HUES48 (cell line): ENCODE measurements at regions not wholly inside any gene's neighbourhood (a gene's known extent, or its start where the extent isn't known, plus 50 kb on each side); places are given as distances from the start of the nearest gene placed in this dataset.

Experiments
- H3K27ac ChIP-seq: one replicate; pipeline ENCODE4 v1.7.0; 2013; ENCODE audit warnings: low read depth, low read length, inconsistent platforms
- H3K27me3 ChIP-seq: 2 replicates; pipeline ENCODE4 v1.6.1; 2013; ENCODE audit warnings: mild to moderate bottlenecking, low read length; ENCODE audit not compliant: control insufficient read depth, insufficient read depth
- H3K36me3 ChIP-seq: 2 replicates; pipeline ENCODE4 v1.6.1; 2013; ENCODE audit warnings: low read length; ENCODE audit not compliant: control insufficient read depth, insufficient read depth
- H3K4me1 ChIP-seq: 2 replicates; pipeline ENCODE4 v1.6.1; 2013; ENCODE audit warnings: mild to moderate bottlenecking, low read length; ENCODE audit not compliant: control insufficient read depth, insufficient read depth
- H3K4me3 ChIP-seq: 2 replicates; pipeline ENCODE4 v1.5.1; 2013; ENCODE audit warnings: mild to moderate bottlenecking, low read depth, low read length
- H3K9ac ChIP-seq: 2 replicates; pipeline ENCODE4 v1.6.1; 2013; ENCODE audit warnings: mild to moderate bottlenecking, low read depth, low read length, moderate library complexity
- H3K9me3 ChIP-seq: 2 replicates; pipeline ENCODE4 v1.6.1; 2013; ENCODE audit warnings: low read length; ENCODE audit not compliant: control insufficient read depth, insufficient read depth

- no peak overlapping the region for H3K27ac ChIP-seq
- H3K9ac ChIP-seq, result no peak overlapping the region
- no peak overlapping the region for H3K4me3 ChIP-seq
- H3K36me3 ChIP-seq, result no peaks in the 10 kb centered on the region
- H3K27me3 ChIP-seq, result no peaks in the 10 kb centered on the region
- no peaks in the 10 kb centered on the region for H3K4me1 ChIP-seq
- peaks cover 2% of the 10 kb centered on the region; the same call in 1 of the 2 replicates for H3K9me3 ChIP-seq
These were observed 162.9 kb downstream of the SEC14L1 start for GRCh38 chr17:77303620-77304019.

GRCh38 chr17:77304051-77304745 is 163.4 kb downstream of the SEC14L1 start:
- no peak overlapping the region for H3K9ac ChIP-seq
- no peaks in the 10 kb centered on the region for H3K27me3 ChIP-seq
- H3K4me3 ChIP-seq, result no peak overlapping the region
- no peak overlapping the region for H3K27ac ChIP-seq
- H3K4me1 ChIP-seq, result no peaks in the 10 kb centered on the region
- H3K9me3 ChIP-seq, result no peaks in the 10 kb centered on the region
- no peaks in the 10 kb centered on the region for H3K36me3 ChIP-seq

- Histone ChIP-seq H3K9ac (no peak overlapping the region), H3K27me3 (no peaks in the 10 kb centered on the region), H3K9me3 (no peaks in the 10 kb centered on the region), H3K27ac (no peak overlapping the region), H3K4me3 (no peak overlapping the region), H3K36me3 (no peaks in the 10 kb centered on the region), H3K4me1 (no peaks in the 10 kb centered on the region)
These were observed 164.1 kb downstream of the SEC14L1 start for GRCh38 chr17:77304746-77305473.

- Histone ChIP-seq H3K9me3 (no peaks in the 10 kb centered on the region), H3K36me3 (no peaks in the 10 kb centered on the region), H3K27ac (no peak overlapping the region), H3K4me1 (no peaks in the 10 kb centered on the region), H3K4me3 (no peak overlapping the region), H3K27me3 (no peaks in the 10 kb centered on the region), H3K9ac (no peak overlapping the region)
These were observed 165.4 kb downstream of the SEC14L1 start for GRCh38 chr17:77306048-77306789.

- no peaks in the 10 kb centered on the region for H3K4me1 ChIP-seq
- H3K4me3 ChIP-seq, result no peak overlapping the region
These were observed 166.2 kb downstream of the SEC14L1 start for GRCh38 chr17:77306790-77307478.

GRCh38 chr17:77307479-77308198 is 166.9 kb downstream of the SEC14L1 start:
- no peak overlapping the region for H3K27ac ChIP-seq
- no peaks in the 10 kb centered on the region for H3K9me3 ChIP-seq
- H3K4me1 ChIP-seq, result no peaks in the 10 kb centered on the region
- H3K4me3 ChIP-seq, result no peak overlapping the region
- no peaks in the 10 kb centered on the region for H3K36me3 ChIP-seq
- H3K9ac ChIP-seq, result no peak overlapping the region
- no peaks in the 10 kb centered on the region for H3K27me3 ChIP-seq

More at GRCh38 chr17:77306790-77307478, 166.2 kb downstream of the SEC14L1 start:
- Histone ChIP-seq H3K27me3 (no peaks in the 10 kb centered on the region), H3K9ac (no peak overlapping the region), H3K27ac (no peak overlapping the region), H3K9me3 (no peaks in the 10 kb centered on the region), H3K36me3 (no peaks in the 10 kb centered on the region)

- no peak overlapping the region for H3K27ac ChIP-seq
- H3K36me3 ChIP-seq, result no peaks in the 10 kb centered on the region
- no peaks in the 10 kb centered on the region for H3K27me3 ChIP-seq
- no peak overlapping the region for H3K9ac ChIP-seq
- no peak overlapping the region for H3K4me3 ChIP-seq
- H3K4me1 ChIP-seq, result no peaks in the 10 kb centered on the region
- no peaks in the 10 kb centered on the region for H3K9me3 ChIP-seq
These were observed 168.3 kb downstream of the SEC14L1 start for GRCh38 chr17:77308861-77309726.

GRCh38 chr17:77310336-77310735 is 169.6 kb downstream of the SEC14L1 start:
- Histone ChIP-seq H3K4me3 (no peak overlapping the region), H3K4me1 (no peaks in the 10 kb centered on the region; the same call in 1 of the 2 replicates), H3K9me3 (no peaks in the 10 kb centered on the region), H3K27me3 (no peaks in the 10 kb centered on the region), H3K36me3 (no peaks in the 10 kb centered on the region), H3K27ac (no peak overlapping the region), H3K9ac (no peak overlapping the region)

- Histone ChIP-seq H3K36me3 (no peaks in the 10 kb centered on the region), H3K27ac (no peak overlapping the region), H3K4me1 (peaks cover 11% of the 10 kb centered on the region), H3K9ac (no peak overlapping the region), H3K9me3 (no peaks in the 10 kb centered on the region), H3K27me3 (no peaks in the 10 kb centered on the region), H3K4me3 (no peak overlapping the region)
These were observed 170.7 kb downstream of the SEC14L1 start for GRCh38 chr17:77311371-77311981.
